NT2/D1 (cell line): ENCODE measurements at regions not wholly inside any gene's neighbourhood (a gene's known extent, or its start where the extent isn't known, plus 50 kb on each side); places are given as distances from the start of the nearest gene placed in this dataset.

Source experiments
- DNase-seq: peaks from one replicate; pipeline ENCODE4 v3.0.0-alpha.2; 2011; ENCODE audit warnings: low read depth, low spot score
- H3K27me3 ChIP-seq: 2 replicates; pipeline ENCODE4 v1.6.0; 2011; ENCODE audit warnings: mild to moderate bottlenecking; ENCODE audit not compliant: insufficient read length, insufficient read depth
- H3K36me3 ChIP-seq: 2 replicates; pipeline ENCODE4 v1.6.1; 2011; ENCODE audit warnings: mild to moderate bottlenecking, low read length, mixed read lengths; ENCODE audit not compliant: insufficient read depth, insufficient read length
- H3K4me1 ChIP-seq: 2 replicates; pipeline ENCODE4 v1.5.1; 2011; ENCODE audit not compliant: insufficient read depth, insufficient read length
- H3K4me3 ChIP-seq: 2 replicates; pipeline ENCODE4 v1.5.1; 2011; ENCODE audit warnings: low read depth; ENCODE audit not compliant: insufficient read length
- H3K9ac ChIP-seq: 2 replicates; pipeline ENCODE4 v1.6.0; 2011; ENCODE audit warnings: low read depth; ENCODE audit not compliant: insufficient read length
- H3K9me3 ChIP-seq: 2 replicates; pipeline ENCODE4 v1.5.1; 2011; ENCODE audit warnings: mild to moderate bottlenecking, low read length; ENCODE audit not compliant: insufficient read depth
- SUZ12 ChIP-seq: IDR thresholded peaks from 2 replicates; pipeline ENCODE4 v1.6.1; 2011; ENCODE audit not compliant: insufficient read length, insufficient read depth; ENCODE audit errors: extremely low read depth
- YY1 ChIP-seq: IDR thresholded peaks from 2 replicates; pipeline ENCODE4 v1.6.1; 2011; ENCODE audit not compliant: insufficient read length, insufficient read depth
- ZNF274 ChIP-seq: IDR thresholded peaks from 2 replicates; pipeline ENCODE4 v1.6.1; 2011; ENCODE audit warnings: mild to moderate bottlenecking, low read depth, low read length

GRCh38 chr7:18413447-18413846 is 82.1 kb upstream of the HDAC9 start:
- TF ChIP-seq ZNF274: no peak
- TF ChIP-seq SUZ12: no peak
- TF ChIP-seq YY1: no peak
- Histone ChIP-seq H3K27me3 (no peaks in the 10 kb centered on the region), H3K4me1 (no peaks in the 10 kb centered on the region), H3K36me3 (no peaks in the 10 kb centered on the region), H3K4me3 (no peak overlapping the region), H3K9ac (no peak overlapping the region), H3K9me3 (no peaks in the 10 kb centered on the region)
- no peak for DNase-seq

- Histone ChIP-seq H3K27me3 (no peaks in the 10 kb centered on the region), H3K4me1 (no peaks in the 10 kb centered on the region), H3K4me3 (no peak overlapping the region), H3K9ac (no peak overlapping the region), H3K36me3 (no peaks in the 10 kb centered on the region), H3K9me3 (no peaks in the 10 kb centered on the region)
- TF ChIP-seq SUZ12 (no peak), YY1 (no peak), ZNF274 (no peak)
- DNase-seq: no peak
Measured at GRCh38 chr7:18414885-18415284, 80.7 kb upstream of the HDAC9 start.

- Histone ChIP-seq H3K4me1 (no peaks in the 10 kb centered on the region), H3K9ac (no peak overlapping the region), H3K9me3 (no peaks in the 10 kb centered on the region), H3K4me3 (no peak overlapping the region), H3K27me3 (no peaks in the 10 kb centered on the region), H3K36me3 (no peaks in the 10 kb centered on the region)
- TF ChIP-seq ZNF274 (no peak), YY1 (no peak), SUZ12 (no peak)
- no peak for DNase-seq
Measured at GRCh38 chr7:18416988-18417387, 78.6 kb upstream of the HDAC9 start.

- Histone ChIP-seq H3K27me3 (no peaks in the 10 kb centered on the region), H3K4me1 (no peaks in the 10 kb centered on the region), H3K9me3 (no peaks in the 10 kb centered on the region), H3K4me3 (no peak overlapping the region), H3K36me3 (no peaks in the 10 kb centered on the region), H3K9ac (no peak overlapping the region)
- TF ChIP-seq YY1: no peak
- no peak for TF ChIP-seq SUZ12
- TF ChIP-seq ZNF274: no peak
- no peak for DNase-seq
Measured at GRCh38 chr7:18419456-18419855, 76.1 kb upstream of the HDAC9 start.

GRCh38 chr7:18420108-18420507 is 75.4 kb upstream of the HDAC9 start:
- no peaks in the 10 kb centered on the region for H3K4me1 ChIP-seq
- H3K4me3 ChIP-seq: no peak overlapping the region
- TF ChIP-seq YY1: no peak
- TF ChIP-seq SUZ12: no peak
- TF ChIP-seq ZNF274: no peak
- no peaks in the 10 kb centered on the region for H3K27me3 ChIP-seq
- no peaks in the 10 kb centered on the region for H3K9me3 ChIP-seq
- DNase-seq: no peak
- no peak overlapping the region for H3K9ac ChIP-seq
- H3K36me3 ChIP-seq: no peaks in the 10 kb centered on the region

GRCh38 chr7:18420748-18421147 is 74.8 kb upstream of the HDAC9 start:
- H3K9ac ChIP-seq: no peak overlapping the region
- no peaks in the 10 kb centered on the region for H3K9me3 ChIP-seq
- TF ChIP-seq SUZ12 (no peak), ZNF274 (no peak), YY1 (no peak)
- no peaks in the 10 kb centered on the region for H3K27me3 ChIP-seq
- H3K4me3 ChIP-seq: no peak overlapping the region
- H3K4me1 ChIP-seq: no peaks in the 10 kb centered on the region
- no peaks in the 10 kb centered on the region for H3K36me3 ChIP-seq
- DNase-seq: no peak

GRCh38 chr7:18421297-18422002 is 74.1 kb upstream of the HDAC9 start:
- no peak for TF ChIP-seq SUZ12
- TF ChIP-seq YY1: no peak
- no peak overlapping the region for H3K4me3 ChIP-seq
- no peaks in the 10 kb centered on the region for H3K4me1 ChIP-seq
- no peaks in the 10 kb centered on the region for H3K9me3 ChIP-seq
- H3K27me3 ChIP-seq: no peaks in the 10 kb centered on the region
- no peak for DNase-seq
- H3K36me3 ChIP-seq: no peaks in the 10 kb centered on the region
- no peak overlapping the region for H3K9ac ChIP-seq
